Adrenal gland (tissue), 5 donors: ENCODE measurements at regions not wholly inside any gene's neighbourhood (a gene's known extent, or its start where the extent isn't known, plus 50 kb on each side); places are given as distances from the start of the nearest gene placed in this dataset.

Experiments
- CTCF ChIP-seq, 6 experiments: fragments of 450-650 bp in 4 of 6; fragments of 200-600 bp in 2 of 6; sonication (generic) in 1 of 6; IDR thresholded peaks; 1 replicate in 5 of 6; 2 replicates in 1 of 6; pipeline versions ENCODE4 v1.5.1 to v1.8.0; 2016 to 2021; ENCODE audit warnings: antibody characterized with exemption in 6 of 6, mild to moderate bottlenecking in 2 of 6, moderate library complexity in 1 of 6
- POLR2A ChIP-seq, 2 donors: fragments of 450-650 bp; IDR thresholded peaks; one replicate each; pipeline ENCODE4 v1.6.1; 2017; ENCODE audit warnings: antibody characterized with exemption in 2 of 2, mild to moderate bottlenecking in 2 of 2, moderate library complexity in 1 of 2
- donor health status: DM: no; HTN: no; CAD: no.

- no peak for TF ChIP-seq CTCF (IDR thresholded peaks at IDR 0.05)
- no peak for TF ChIP-seq POLR2A (IDR thresholded peaks at IDR 0.05)
These were observed 1612.7 kb upstream of the SLC39A10 start for GRCh38 chr2:194044321-194044720.
